SU-DHL-6 (cell line): ENCODE measurements at regions not wholly inside any gene's neighbourhood (a gene's known extent, or its start where the extent isn't known, plus 50 kb on each side); places are given as distances from the start of the nearest gene placed in this dataset.

Experiments
- H2AFZ ChIP-seq: fragments of 200-600 bp; sonication (generic); 2 replicates; pipeline ENCODE4 v1.6.1; 2014; ENCODE audit warnings: low read depth, mild to moderate bottlenecking, moderate library complexity, mixed read lengths, antibody characterized with exemption, low read length; ENCODE audit not compliant: severe bottlenecking
- H3F3A ChIP-seq: fragments of 200-600 bp; shearing (Covaris generic); 2 replicates; pipeline ENCODE4 v1.6.0; 2016; ENCODE audit warnings: antibody characterized with exemption, mild to moderate bottlenecking; ENCODE audit not compliant: insufficient read depth
- H3K27ac ChIP-seq: fragments of 200-600 bp; sonication (generic); 2 replicates; pipeline ENCODE4 v1.5.1; 2016; ENCODE audit warnings: low read depth, mild to moderate bottlenecking, low read length, moderate library complexity, mixed read lengths
- H3K27me3 ChIP-seq: fragments of 200-600 bp; sonication (generic), shearing (Covaris generic); 2 replicates; pipeline ENCODE4 v1.6.0; 2014; ENCODE audit warnings: mild to moderate bottlenecking, low read length
- H3K36me3 ChIP-seq: fragments of 200-600 bp; sonication (generic); 2 replicates; pipeline ENCODE4 v1.6.1; 2014; ENCODE audit warnings: mild to moderate bottlenecking, low read length, mixed read lengths
- H3K4me2 ChIP-seq: fragments of 300-600, 200-600 bp; shearing (Covaris generic), sonication (generic); 2 replicates; pipeline ENCODE4 v1.6.0; 2014; ENCODE audit warnings: low read length, low read depth, mild to moderate bottlenecking; ENCODE audit not compliant: poor library complexity, severe bottlenecking
- H3K4me3 ChIP-seq: fragments of 200-600 bp; sonication (generic); 2 replicates; pipeline ENCODE4 v1.5.1; 2014; ENCODE audit warnings: antibody characterized with exemption, low read length, mild to moderate bottlenecking, mixed read lengths; ENCODE audit not compliant: insufficient read depth, poor library complexity, severe bottlenecking
- H3K79me2 ChIP-seq: fragments of 200-600 bp; sonication (generic); 2 replicates; pipeline ENCODE4 v1.6.1; 2014; ENCODE audit warnings: mild to moderate bottlenecking, low read length, moderate library complexity; ENCODE audit not compliant: insufficient read depth
- H3K9ac ChIP-seq: fragments of 200-600 bp; sonication (generic); 2 replicates; pipeline ENCODE4 v1.7.0; 2014; ENCODE audit warnings: mild to moderate bottlenecking, low read length
- H3K9me2 ChIP-seq: fragments of 200-600 bp; sonication (generic); replicated peaks from 2 replicates; pipeline ENCODE4 v1.6.1; 2014; ENCODE audit warnings: low read length; ENCODE audit not compliant: insufficient read depth
- H3K9me3 ChIP-seq: fragments of 200-600 bp; sonication (generic); 2 replicates; pipeline ENCODE4 v1.6.1; 2014; ENCODE audit warnings: low read length, mixed read lengths; ENCODE audit not compliant: insufficient read depth
- H4K20me1 ChIP-seq: fragments of 200-600 bp; sonication (generic); 2 replicates; pipeline ENCODE4 v1.6.1; 2014; ENCODE audit warnings: low read depth, mild to moderate bottlenecking, antibody characterized with exemption, low read length, moderate library complexity, mixed read lengths
- CTCF ChIP-seq: fragments of 200-600 bp; sonication (generic); IDR thresholded peaks from one replicate; pipeline ENCODE4 v1.5.1; 2017; ENCODE audit warnings: antibody characterized with exemption, mild to moderate bottlenecking, low read length, moderate library complexity; ENCODE audit not compliant: insufficient read depth, poor library complexity, severe bottlenecking
- EZH2phosphoT487 ChIP-seq: fragments of 200-600 bp; sonication (generic), shearing (Covaris generic); conservative IDR thresholded peaks from 2 replicates; pipeline ENCODE4 v1.6.1; 2018; ENCODE audit warnings: mild to moderate bottlenecking, antibody characterized with exemption, low read length, moderate library complexity, mixed read lengths

- Histone ChIP-seq H3K36me3 (no peaks in the 10 kb centered on the region), H3K9ac (no peak overlapping the region), H3K4me2 (no peak overlapping the region), H3F3A (no peaks in the 10 kb centered on the region), H3K4me3 (no peak overlapping the region), H3K27me3 (no peaks in the 10 kb centered on the region), H2AFZ (no peak overlapping the region), H3K79me2 (no peaks in the 10 kb centered on the region), H3K9me3 (no peaks in the 10 kb centered on the region), H4K20me1 (no peaks in the 10 kb centered on the region), H3K9me2 (no peaks in the 10 kb centered on the region), H3K27ac (no peak overlapping the region)
- no peak for TF ChIP-seq EZH2phosphoT487
- no peak for TF ChIP-seq CTCF
Measured at GRCh38 chr5:124511791-124512190, 234.6 kb downstream of the ZNF608 start.

DNA sequence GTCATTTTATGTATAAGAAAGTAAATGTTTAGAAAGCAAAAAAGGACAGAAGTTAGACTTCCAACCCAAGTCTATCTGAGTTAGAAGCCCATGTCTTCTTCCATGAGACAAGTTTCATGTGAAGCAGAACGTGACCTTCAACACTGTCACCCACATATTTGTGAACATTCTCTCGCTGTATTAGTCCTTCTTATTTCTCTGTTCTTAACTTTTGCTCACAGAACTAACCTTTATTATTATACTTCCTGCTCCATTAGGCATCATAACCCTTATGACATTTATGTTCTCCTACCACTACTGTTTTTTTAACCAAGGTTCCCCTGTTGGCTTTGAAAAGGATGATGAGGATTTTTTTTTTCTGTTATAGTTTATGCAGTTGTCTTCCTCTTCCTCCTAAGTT, 238.8 kb downstream of the ZNF608 start:
- Histone ChIP-seq H3K79me2 (no peaks in the 10 kb centered on the region), H3F3A (no peaks in the 10 kb centered on the region), H2AFZ (no peak overlapping the region), H3K27me3 (no peaks in the 10 kb centered on the region), H3K4me2 (no peak overlapping the region), H3K9me3 (no peaks in the 10 kb centered on the region), H3K9me2 (no peaks in the 10 kb centered on the region), H3K9ac (no peak overlapping the region), H3K27ac (no peak overlapping the region), H4K20me1 (no peaks in the 10 kb centered on the region), H3K4me3 (no peak overlapping the region), H3K36me3 (no peaks in the 10 kb centered on the region)
- TF ChIP-seq CTCF (no peak), EZH2phosphoT487 (no peak)

GRCh38 chr5:124504081-124504916, 242.1 kb downstream of the ZNF608 start:
- H3K9me2 ChIP-seq, result no peaks in the 10 kb centered on the region
- no peaks in the 10 kb centered on the region for H4K20me1 ChIP-seq
- H2AFZ ChIP-seq, result no peak overlapping the region
- H3K27ac ChIP-seq, result no peak overlapping the region
- H3K27me3 ChIP-seq, result no peaks in the 10 kb centered on the region
- H3F3A ChIP-seq, result no peaks in the 10 kb centered on the region
- H3K9me3 ChIP-seq, result no peaks in the 10 kb centered on the region
- no peaks in the 10 kb centered on the region for H3K79me2 ChIP-seq
- TF ChIP-seq CTCF, result no peak
- no peak for TF ChIP-seq EZH2phosphoT487
- H3K9ac ChIP-seq, result no peak overlapping the region
- H3K4me2 ChIP-seq, result no peak overlapping the region
- no peaks in the 10 kb centered on the region for H3K36me3 ChIP-seq
- no peak overlapping the region for H3K4me3 ChIP-seq
